Prostate gland (tissue), 2 donors: ENCODE measurements at regions not wholly inside any gene's neighbourhood (a gene's known extent, or its start where the extent isn't known, plus 50 kb on each side); places are given as distances from the start of the nearest gene placed in this dataset.

Experiments used
- DNase-seq: peaks from one replicate; pipeline ENCODE4 v3.0.0-alpha.2; 2019; ENCODE audit warnings: low spot score
- H3K27ac ChIP-seq, 2 donors: fragments of 200-600 bp; sonication (generic); 2 replicates each; pipeline ENCODE4 v1.5.1; 2017 to 2019
- H3K27me3 ChIP-seq: fragments of 200-600 bp; sonication (generic); replicated peaks from 2 replicates; pipeline ENCODE4 v1.5.1; 2019; ENCODE audit not compliant: insufficient read depth
- H3K36me3 ChIP-seq, 2 donors: fragments of 200-600 bp; sonication (generic); 1 replicate in 1 of 2; 2 replicates in 1 of 2; pipeline versions ENCODE4 v1.5.1 to v1.8.1; 2017 to 2019
- H3K4me1 ChIP-seq: fragments of 200-600 bp; sonication (generic); replicated peaks from 2 replicates; pipeline ENCODE4 v1.5.1; 2019
- H3K4me3 ChIP-seq, 2 donors: fragments of 200-600 bp; sonication (generic); 2 replicates each; pipeline ENCODE4 v1.5.1; 2017 to 2019
- H3K9me3 ChIP-seq: fragments of 200-600 bp; sonication (generic); 2 replicates; pipeline ENCODE4 v1.5.1; 2017
- POLR2A ChIP-seq: fragments of 450-650 bp; IDR thresholded peaks from one replicate; pipeline ENCODE4 v1.6.1; 2016; ENCODE audit warnings: antibody characterized with exemption, mild to moderate bottlenecking
- POLR2AphosphoS5 ChIP-seq: sonication (generic); formaldehyde crosslinking; IDR thresholded peaks from one replicate; pipeline ENCODE4 v1.6.1; 2017; ENCODE audit warnings: antibody characterized with exemption
- WGBS: methylation state at CpG from one replicate; pipeline ENCODE4 v1.1.5; 2018; 5-methylcytosine and 5-hydroxymethylcytosine counted together
- intact Hi-C: fragments of 100-400 bp; cut with DNase I; formaldehyde crosslinking; loops from one replicate; pipeline ENCODE4 v1.14.2; 2022
- TF ChIP-seq, protein P1 (sequence below), 4 experiments: fragments of 200-600 bp in 2 of 4; fragments of 450-650 bp in 2 of 4; sonication (generic) in 2 of 4; IDR thresholded peaks; 1 replicate in 3 of 4; 2 replicates in 1 of 4; pipeline ENCODE4 v1.5.1; 2016 to 2019; ENCODE audit warnings: antibody characterized with exemption in 4 of 4, mild to moderate bottlenecking in 2 of 4, moderate library complexity in 2 of 4

DNA sequence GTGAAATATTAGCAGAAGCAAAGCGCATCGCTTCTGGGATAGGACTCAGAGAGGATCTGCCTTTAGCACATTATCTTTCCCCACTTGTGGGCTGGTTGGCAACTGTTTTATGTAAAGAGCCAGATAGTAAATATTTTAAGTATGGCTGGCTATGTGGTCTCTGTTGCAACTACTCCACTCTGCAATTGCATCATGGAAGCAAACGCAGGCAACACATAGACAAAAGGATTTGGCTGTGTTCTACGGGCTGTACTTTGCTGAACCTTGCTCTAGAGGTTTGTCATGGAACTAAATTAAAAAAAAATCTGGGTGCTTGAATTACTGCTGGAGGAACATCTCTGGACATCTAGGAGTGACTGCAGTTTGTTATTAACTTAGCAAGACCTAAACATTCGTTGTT, 307.8 kb upstream of the TPK1 start:
- WGBS = 83% methylated on average over 5 of the region's 5 CpGs
- intact Hi-C loops = no loop called here
- TF ChIP-seq, protein P1, sequence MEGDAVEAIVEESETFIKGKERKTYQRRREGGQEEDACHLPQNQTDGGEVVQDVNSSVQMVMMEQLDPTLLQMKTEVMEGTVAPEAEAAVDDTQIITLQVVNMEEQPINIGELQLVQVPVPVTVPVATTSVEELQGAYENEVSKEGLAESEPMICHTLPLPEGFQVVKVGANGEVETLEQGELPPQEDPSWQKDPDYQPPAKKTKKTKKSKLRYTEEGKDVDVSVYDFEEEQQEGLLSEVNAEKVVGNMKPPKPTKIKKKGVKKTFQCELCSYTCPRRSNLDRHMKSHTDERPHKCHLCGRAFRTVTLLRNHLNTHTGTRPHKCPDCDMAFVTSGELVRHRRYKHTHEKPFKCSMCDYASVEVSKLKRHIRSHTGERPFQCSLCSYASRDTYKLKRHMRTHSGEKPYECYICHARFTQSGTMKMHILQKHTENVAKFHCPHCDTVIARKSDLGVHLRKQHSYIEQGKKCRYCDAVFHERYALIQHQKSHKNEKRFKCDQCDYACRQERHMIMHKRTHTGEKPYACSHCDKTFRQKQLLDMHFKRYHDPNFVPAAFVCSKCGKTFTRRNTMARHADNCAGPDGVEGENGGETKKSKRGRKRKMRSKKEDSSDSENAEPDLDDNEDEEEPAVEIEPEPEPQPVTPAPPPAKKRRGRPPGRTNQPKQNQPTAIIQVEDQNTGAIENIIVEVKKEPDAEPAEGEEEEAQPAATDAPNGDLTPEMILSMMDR (IDR thresholded peaks at IDR 0.05) = no peak
- TF ChIP-seq POLR2AphosphoS5 (no peak), POLR2A (no peak)

DNA sequence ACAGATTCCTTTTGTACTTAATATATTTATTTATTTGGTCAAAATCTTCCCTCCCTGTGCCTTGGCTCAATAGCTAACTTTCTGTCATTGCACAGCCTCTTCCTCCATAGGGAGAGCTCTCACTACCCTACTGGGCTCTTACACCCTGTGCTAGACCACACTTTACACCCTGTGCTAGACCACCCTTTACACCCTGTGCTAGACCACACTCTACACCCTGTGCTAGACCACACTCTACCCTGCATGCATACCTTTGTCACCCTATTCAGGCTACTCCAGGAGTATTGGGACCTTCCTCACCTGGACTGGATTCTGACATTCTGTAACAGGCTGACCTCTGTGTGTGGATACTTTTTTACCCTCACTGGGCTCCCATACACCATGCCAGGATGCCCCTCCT, 298.5 kb upstream of the TPK1 start:
- H3K9me3 ChIP-seq = no peaks in the 10 kb centered on the region
- no peak for TF ChIP-seq POLR2AphosphoS5
- no peak for TF ChIP-seq POLR2A
- H3K27me3 ChIP-seq = no peaks in the 10 kb centered on the region
- intact Hi-C loops = no loop called here
- H3K36me3 ChIP-seq = no peaks in the 10 kb centered on the region
- no peaks in the 10 kb centered on the region for H3K4me1 ChIP-seq
- DNase-seq = no peak
- no peak overlapping the region for H3K4me3 ChIP-seq
- no peak overlapping the region for H3K27ac ChIP-seq

More for the DNA sequence above, 307.8 kb upstream of the TPK1 start:
- Histone ChIP-seq H3K4me3 (no peak overlapping the region), H3K27ac (no peak overlapping the region), H3K27me3 (no peaks in the 10 kb centered on the region), H3K9me3 (no peaks in the 10 kb centered on the region), H3K36me3 (no peaks in the 10 kb centered on the region), H3K4me1 (no peaks in the 10 kb centered on the region)
- DNase-seq = no peak

DNA sequence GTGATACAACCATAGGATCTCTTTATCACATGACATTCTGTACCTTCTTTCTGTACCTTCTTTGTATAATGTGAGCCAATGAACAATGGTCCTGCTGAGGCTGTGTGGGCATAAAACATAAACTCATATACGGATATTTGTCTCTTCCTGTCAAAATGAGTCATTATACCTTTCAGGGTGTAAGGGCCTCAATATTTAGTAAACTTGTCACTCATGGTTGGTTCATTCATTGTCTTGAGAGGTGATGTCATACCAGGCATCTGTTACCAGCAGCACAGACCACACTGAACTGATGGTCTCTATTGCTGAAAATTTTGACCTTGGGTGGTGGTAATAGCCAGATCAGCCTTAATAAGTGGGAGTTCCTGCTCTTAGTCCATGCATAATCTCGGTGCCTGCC, 287.6 kb upstream of the TPK1 start:
- TF ChIP-seq POLR2A (no peak), POLR2AphosphoS5 (no peak)
- TF ChIP-seq, protein P1 (IDR thresholded peaks at IDR 0.05) = no peak
- H3K9me3 ChIP-seq = no peaks in the 10 kb centered on the region
- H3K27ac ChIP-seq = no peak overlapping the region
- WGBS = 98% methylated on average over 2 of the region's 2 CpGs
- intact Hi-C loops = no loop called here
- H3K27me3 ChIP-seq = no peaks in the 10 kb centered on the region
- no peak for DNase-seq
- H3K36me3 ChIP-seq = no peaks in the 10 kb centered on the region
- H3K4me1 ChIP-seq = no peaks in the 10 kb centered on the region
- H3K4me3 ChIP-seq = no peak overlapping the region

DNA sequence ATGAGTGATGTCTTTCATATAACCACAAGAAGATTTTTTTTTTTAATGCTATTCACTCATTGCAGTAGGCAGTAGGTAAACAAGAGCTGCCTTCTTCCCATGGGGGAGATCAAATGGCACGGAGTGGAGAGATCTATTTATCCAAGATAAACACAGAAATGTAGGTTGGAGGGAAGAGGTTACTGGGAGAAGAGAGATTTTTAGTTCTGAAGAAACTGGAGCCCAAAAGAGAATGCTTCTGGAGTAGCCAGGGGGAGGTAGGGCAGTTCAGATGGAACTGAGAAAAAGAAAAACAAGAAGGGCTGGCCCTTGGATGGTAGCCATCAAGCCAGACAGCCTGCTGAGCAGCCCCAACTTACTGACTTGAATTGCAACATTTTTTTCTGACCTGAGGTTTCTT, 270.1 kb upstream of the TPK1 start:
- no peak for DNase-seq
- WGBS = 7% methylated on average over 1 of the region's 1 CpG

DNA sequence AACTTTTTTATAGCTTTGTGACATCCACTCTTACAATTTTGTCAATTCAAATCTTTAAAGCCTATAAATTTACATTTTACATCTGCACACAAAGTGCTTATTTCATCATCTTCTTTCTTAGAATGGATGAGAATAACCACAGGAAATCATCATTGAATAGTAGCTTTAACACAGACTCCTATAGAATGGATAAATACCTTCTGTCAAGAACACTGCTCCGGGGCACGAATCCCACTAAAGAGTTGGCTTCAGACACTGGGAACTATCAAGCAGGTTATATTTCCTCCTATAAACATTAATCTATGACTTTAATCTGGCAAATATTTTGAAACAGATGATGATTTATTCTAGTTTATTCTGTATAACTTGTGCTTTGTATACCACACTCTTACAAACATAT, 269.7 kb upstream of the TPK1 start:
- intact Hi-C loops = no loop called here
- Histone ChIP-seq H3K9me3 (no peaks in the 10 kb centered on the region), H3K4me1 (no peaks in the 10 kb centered on the region), H3K4me3 (no peak overlapping the region), H3K27ac (no peak overlapping the region), H3K36me3 (no peaks in the 10 kb centered on the region), H3K27me3 (no peaks in the 10 kb centered on the region)
- WGBS = 19% methylated on average over 2 of the region's 2 CpGs
- no peak for DNase-seq
- TF ChIP-seq POLR2AphosphoS5 (no peak), POLR2A (no peak)
- TF ChIP-seq, protein P1 (IDR thresholded peaks at IDR 0.05) = no peak

More for the DNA sequence above, 270.1 kb upstream of the TPK1 start:
- Histone ChIP-seq H3K9me3 (no peaks in the 10 kb centered on the region), H3K4me3 (no peak overlapping the region), H3K27ac (no peak overlapping the region), H3K27me3 (no peaks in the 10 kb centered on the region), H3K4me1 (no peaks in the 10 kb centered on the region), H3K36me3 (no peaks in the 10 kb centered on the region)
- intact Hi-C loops = no loop called here
- TF ChIP-seq, protein P1 (IDR thresholded peaks at IDR 0.05) = no peak
- no peak for TF ChIP-seq POLR2A
- TF ChIP-seq POLR2AphosphoS5 = no peak
